ENCODE measurements at regions not wholly inside any gene's neighbourhood (a gene's known extent, or its start where the extent isn't known, plus 50 kb on each side); places are given as distances from the start of the nearest gene placed in this dataset.

- Histone ChIP-seq H3K9me3 (ENCODE audit: insufficient read depth, low read length) (no peaks in the 10 kb centered on the region), H3F3A (ENCODE audit: insufficient read depth) (no peaks in the 10 kb centered on the region), H3K9ac (ENCODE audit: low read length) (no peak overlapping the region), H3K9me2 (replicated peaks; ENCODE audit: insufficient read depth, low read length) (no peaks in the 10 kb centered on the region), H2AFZ (ENCODE audit: low read depth, low read length, severe bottlenecking) (no peak overlapping the region), H3K4me2 (ENCODE audit: low read depth, low read length, poor library complexity, severe bottlenecking) (no peak overlapping the region), H4K20me1 (ENCODE audit: low read depth, low read length) (no peaks in the 10 kb centered on the region), H3K4me3 (ENCODE audit: insufficient read depth, low read length, poor library complexity, severe bottlenecking) (no peak overlapping the region), H3K27me3 (ENCODE audit: low read length) (no peaks in the 10 kb centered on the region), H3K27ac (ENCODE audit: low read depth, low read length) (no peak overlapping the region), H3K79me2 (ENCODE audit: insufficient read depth, low read length) (no peaks in the 10 kb centered on the region), H3K36me3 (ENCODE audit: low read length) (no peaks in the 10 kb centered on the region)
- TF ChIP-seq CTCF (IDR thresholded peaks at IDR 0.05; ENCODE audit: insufficient read depth, low read length, poor library complexity, severe bottlenecking) = no peak
- no peak for TF ChIP-seq EZH2phosphoT487 (conservative IDR thresholded peaks at IDR 0.05; ENCODE audit: low read length)
Observed at GRCh38 chr10:88186335-88186734, 322.9 kb downstream of the PTEN start.

GRCh38 chr10:88187472-88187871 lies 324.0 kb downstream of the PTEN start:
- Histone ChIP-seq H3K4me2 (ENCODE audit: low read depth, low read length, poor library complexity, severe bottlenecking) (no peak overlapping the region), H3K4me3 (ENCODE audit: insufficient read depth, low read length, poor library complexity, severe bottlenecking) (no peak overlapping the region), H3K9me2 (replicated peaks; ENCODE audit: insufficient read depth, low read length) (no peaks in the 10 kb centered on the region), H3K9me3 (ENCODE audit: insufficient read depth, low read length) (no peaks in the 10 kb centered on the region), H3K9ac (ENCODE audit: low read length) (no peak overlapping the region), H3K27ac (ENCODE audit: low read depth, low read length) (no peak overlapping the region), H3K79me2 (ENCODE audit: insufficient read depth, low read length) (no peaks in the 10 kb centered on the region), H3F3A (ENCODE audit: insufficient read depth) (no peaks in the 10 kb centered on the region), H3K36me3 (ENCODE audit: low read length) (no peaks in the 10 kb centered on the region), H3K27me3 (ENCODE audit: low read length) (no peaks in the 10 kb centered on the region), H4K20me1 (ENCODE audit: low read depth, low read length) (no peaks in the 10 kb centered on the region), H2AFZ (ENCODE audit: low read depth, low read length, severe bottlenecking) (no peak overlapping the region)
- no peak for TF ChIP-seq EZH2phosphoT487 (conservative IDR thresholded peaks at IDR 0.05; ENCODE audit: low read length)
- no peak for TF ChIP-seq CTCF (IDR thresholded peaks at IDR 0.05; ENCODE audit: insufficient read depth, low read length, poor library complexity, severe bottlenecking)

- Histone ChIP-seq H3K27me3 (ENCODE audit: low read length) (no peaks in the 10 kb centered on the region), H3F3A (ENCODE audit: insufficient read depth) (no peaks in the 10 kb centered on the region), H3K27ac (ENCODE audit: low read depth, low read length) (no peak overlapping the region), H3K4me3 (ENCODE audit: insufficient read depth, low read length, poor library complexity, severe bottlenecking) (no peak overlapping the region), H3K9me2 (replicated peaks; ENCODE audit: insufficient read depth, low read length) (no peaks in the 10 kb centered on the region), H3K4me2 (ENCODE audit: low read depth, low read length, poor library complexity, severe bottlenecking) (no peak overlapping the region), H4K20me1 (ENCODE audit: low read depth, low read length) (no peaks in the 10 kb centered on the region), H3K79me2 (ENCODE audit: insufficient read depth, low read length) (no peaks in the 10 kb centered on the region), H3K9ac (ENCODE audit: low read length) (no peak overlapping the region), H3K9me3 (ENCODE audit: insufficient read depth, low read length) (no peaks in the 10 kb centered on the region), H2AFZ (ENCODE audit: low read depth, low read length, severe bottlenecking) (no peak overlapping the region), H3K36me3 (ENCODE audit: low read length) (no peaks in the 10 kb centered on the region)
- TF ChIP-seq CTCF (IDR thresholded peaks at IDR 0.05; ENCODE audit: insufficient read depth, low read length, poor library complexity, severe bottlenecking) = no peak
- no peak for TF ChIP-seq EZH2phosphoT487 (conservative IDR thresholded peaks at IDR 0.05; ENCODE audit: low read length)
Observed at GRCh38 chr10:88190123-88190522, 326.7 kb downstream of the PTEN start.

Data from SU-DHL-6 (cell line).